Type B pancreatic cell (in vitro differentiated cells): ENCODE measurements at regions not wholly inside any gene's neighbourhood (a gene's known extent, or its start where the extent isn't known, plus 50 kb on each side); places are given as distances from the start of the nearest gene placed in this dataset.
"Not testable (repeated sequence)": the region's sequence is repeated elsewhere in the genome, so short reads cannot be mapped to it uniquely, and the experiment has no call there.

Source experiments
- DNase-seq: peaks from one replicate; pipeline ENCODE4 v3.0.0; 2021; ENCODE audit warnings: mixed read lengths; ENCODE audit not compliant: unreplicated experiment; ENCODE audit errors: extremely low spot score
- H3K27ac Mint-ChIP-seq: 2 replicates; pipeline ENCODE4 v1.8.0; 2021; ENCODE audit warnings: mild to moderate bottlenecking, mixed read lengths
- H3K27me3 Mint-ChIP-seq: 2 replicates; pipeline ENCODE4 v1.8.0; 2021; ENCODE audit warnings: mixed read lengths
- H3K36me3 Mint-ChIP-seq: 2 replicates; pipeline ENCODE4 v1.8.0; 2021; ENCODE audit warnings: mixed read lengths
- H3K4me1 Mint-ChIP-seq: one replicate; pipeline ENCODE4 v1.8.0; 2021; ENCODE audit warnings: mixed read lengths; ENCODE audit not compliant: unreplicated experiment
- H3K4me3 Mint-ChIP-seq: 2 replicates; pipeline ENCODE4 v1.8.0; 2021; ENCODE audit warnings: mild to moderate bottlenecking, mixed read lengths
- H3K9me3 Mint-ChIP-seq: 2 replicates; pipeline ENCODE4 v1.8.0; 2021; ENCODE audit warnings: mixed read lengths
- CTCF ChIP-seq: fragments of 200-600 bp; sonication (generic); conservative IDR thresholded peaks from 2 replicates; pipeline ENCODE4 v1.5.0; 2021; ENCODE audit warnings: antibody characterized with exemption, mild to moderate bottlenecking

- no peak for TF ChIP-seq CTCF
- Mint-ChIP-seq H3K36me3 (no peaks in the 10 kb centered on the region), H3K4me3 (no peak overlapping the region), H3K27me3 (no peaks in the 10 kb centered on the region), H3K4me1 (no peaks in the 10 kb centered on the region), H3K27ac (no peak overlapping the region), H3K9me3 (no peaks in the 10 kb centered on the region)
- DNase-seq: no peak
Measured at GRCh38 chr17:71765437-71765836, 355.4 kb upstream of the SOX9 start.

GRCh38 chr17:71769850-71770249 lies 351.0 kb upstream of the SOX9 start:
- no peaks in the 10 kb centered on the region for H3K4me1 Mint-ChIP-seq
- H3K36me3 Mint-ChIP-seq: no peaks in the 10 kb centered on the region
- H3K9me3 Mint-ChIP-seq: no peaks in the 10 kb centered on the region
- DNase-seq: no peak
- H3K4me3 Mint-ChIP-seq: no peak overlapping the region
- peaks cover 5% of the 10 kb centered on the region for H3K27me3 Mint-ChIP-seq
- TF ChIP-seq CTCF: no peak
- no peak overlapping the region for H3K27ac Mint-ChIP-seq

GRCh38 chr17:71777048-71777640 lies 343.7 kb upstream of the SOX9 start:
- Mint-ChIP-seq H3K27ac (no peak overlapping the region), H3K36me3 (no peaks in the 10 kb centered on the region), H3K9me3 (no peaks in the 10 kb centered on the region), H3K4me3 (no peak overlapping the region), H3K27me3 (no peaks in the 10 kb centered on the region), H3K4me1 (no peaks in the 10 kb centered on the region)
- TF ChIP-seq CTCF: no peak
- no peak for DNase-seq

- no peak for DNase-seq
- Mint-ChIP-seq H3K4me1 (no peaks in the 10 kb centered on the region), H3K4me3 (no peak overlapping the region), H3K27ac (no peak overlapping the region), H3K36me3 (no peaks in the 10 kb centered on the region), H3K27me3 (no peaks in the 10 kb centered on the region), H3K9me3 (no peaks in the 10 kb centered on the region)
- TF ChIP-seq CTCF: no peak
Measured at GRCh38 chr17:71779482-71779881, 341.3 kb upstream of the SOX9 start.

GRCh38 chr17:71780596-71780995 lies 340.2 kb upstream of the SOX9 start:
- H3K36me3 Mint-ChIP-seq: no peaks in the 10 kb centered on the region
- H3K4me3 Mint-ChIP-seq: no peak overlapping the region
- H3K27me3 Mint-ChIP-seq: no peaks in the 10 kb centered on the region
- H3K9me3 Mint-ChIP-seq: peaks cover 7% of the 10 kb centered on the region
- DNase-seq: no peak
- no peak overlapping the region for H3K27ac Mint-ChIP-seq
- H3K4me1 Mint-ChIP-seq: no peaks in the 10 kb centered on the region
- no peak for TF ChIP-seq CTCF

GRCh38 chr17:71782021-71782420 lies 338.8 kb upstream of the SOX9 start:
- not testable (repeated sequence) for H3K9me3 Mint-ChIP-seq, H3K27ac Mint-ChIP-seq, H3K36me3 Mint-ChIP-seq, H3K4me1 Mint-ChIP-seq, DNase-seq, H3K4me3 Mint-ChIP-seq, H3K27me3 Mint-ChIP-seq
